ENCODE measurements at regions not wholly inside any gene's neighbourhood (a gene's known extent, or its start where the extent isn't known, plus 50 kb on each side); places are given as distances from the start of the nearest gene placed in this dataset.

DNA sequence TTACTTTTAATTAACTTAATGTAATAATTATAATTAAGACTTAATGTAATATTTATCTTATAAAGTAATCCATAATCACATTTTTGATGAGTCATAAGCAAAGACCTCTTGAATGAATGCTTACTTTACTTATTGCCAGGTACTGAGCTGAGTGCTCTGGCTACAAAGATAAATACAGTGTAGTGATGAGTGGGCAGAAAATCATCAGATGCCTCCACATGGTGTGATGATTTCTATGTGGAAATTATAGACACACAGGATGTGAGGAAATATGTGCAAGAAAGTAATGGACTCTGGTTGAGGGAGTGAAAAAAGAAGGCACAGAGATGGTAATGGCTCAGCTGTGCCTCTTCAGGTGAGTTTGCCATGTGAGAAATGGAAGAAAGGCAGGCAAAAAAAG is 422.6 kb upstream of the CD180 start:
- DNase-seq (ENCODE audit: low read depth), result no peak
- TF ChIP-seq, protein P1, sequence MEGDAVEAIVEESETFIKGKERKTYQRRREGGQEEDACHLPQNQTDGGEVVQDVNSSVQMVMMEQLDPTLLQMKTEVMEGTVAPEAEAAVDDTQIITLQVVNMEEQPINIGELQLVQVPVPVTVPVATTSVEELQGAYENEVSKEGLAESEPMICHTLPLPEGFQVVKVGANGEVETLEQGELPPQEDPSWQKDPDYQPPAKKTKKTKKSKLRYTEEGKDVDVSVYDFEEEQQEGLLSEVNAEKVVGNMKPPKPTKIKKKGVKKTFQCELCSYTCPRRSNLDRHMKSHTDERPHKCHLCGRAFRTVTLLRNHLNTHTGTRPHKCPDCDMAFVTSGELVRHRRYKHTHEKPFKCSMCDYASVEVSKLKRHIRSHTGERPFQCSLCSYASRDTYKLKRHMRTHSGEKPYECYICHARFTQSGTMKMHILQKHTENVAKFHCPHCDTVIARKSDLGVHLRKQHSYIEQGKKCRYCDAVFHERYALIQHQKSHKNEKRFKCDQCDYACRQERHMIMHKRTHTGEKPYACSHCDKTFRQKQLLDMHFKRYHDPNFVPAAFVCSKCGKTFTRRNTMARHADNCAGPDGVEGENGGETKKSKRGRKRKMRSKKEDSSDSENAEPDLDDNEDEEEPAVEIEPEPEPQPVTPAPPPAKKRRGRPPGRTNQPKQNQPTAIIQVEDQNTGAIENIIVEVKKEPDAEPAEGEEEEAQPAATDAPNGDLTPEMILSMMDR (IDR thresholded peaks at IDR 0.05; ENCODE audit: insufficient read depth, low read depth, low read length), result no peak
- no peak overlapping the region for H3K4me3 ChIP-seq (ENCODE audit: low read depth, low read length)

DNA sequence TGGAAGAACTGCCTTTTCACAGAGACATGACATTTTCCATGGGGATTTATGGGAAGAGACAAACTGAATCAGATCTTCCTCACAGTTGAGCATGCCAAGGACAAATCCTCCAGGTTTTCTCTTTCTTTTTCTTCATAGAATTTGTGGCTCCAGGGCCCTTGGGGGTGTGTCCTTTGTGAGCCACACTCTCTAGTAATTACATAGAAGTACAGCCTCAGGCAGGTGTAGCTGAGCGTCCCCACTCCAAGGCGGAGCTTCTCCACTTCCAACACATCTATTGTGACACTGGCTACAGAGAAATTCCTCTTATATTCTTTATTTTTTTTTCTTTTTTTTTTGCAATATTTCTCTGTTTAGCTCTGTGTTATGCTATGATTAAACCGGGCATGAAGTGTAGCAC is 420.5 kb upstream of the CD180 start:
- DNase-seq (ENCODE audit: low read depth), result no peak
- TF ChIP-seq, protein P1 (IDR thresholded peaks at IDR 0.05; ENCODE audit: insufficient read depth, low read depth, low read length), result no peak
- H3K4me3 ChIP-seq (ENCODE audit: low read depth, low read length), result no peak overlapping the region

DNA sequence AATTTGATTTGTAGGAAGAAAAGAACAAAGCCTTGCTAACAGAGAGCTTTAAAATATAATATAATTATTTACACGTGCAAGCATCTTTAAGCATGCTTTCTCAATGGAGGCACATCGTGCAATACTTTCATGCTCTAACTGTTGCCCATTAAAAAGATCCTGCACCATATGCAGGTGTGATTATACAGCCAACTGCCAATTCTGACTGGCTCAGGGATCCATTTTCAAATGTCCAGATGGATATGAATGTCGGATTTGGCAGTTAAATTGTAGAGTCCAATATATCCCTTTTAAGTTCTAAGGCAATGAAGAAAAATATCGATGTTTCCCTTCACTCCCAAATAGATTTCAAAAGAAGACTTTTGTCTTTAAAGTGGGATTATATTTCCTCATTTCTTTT is 416.4 kb upstream of the CD180 start:
- H3K4me3 ChIP-seq (ENCODE audit: low read depth, low read length), result no peak overlapping the region
- TF ChIP-seq, protein P1 (IDR thresholded peaks at IDR 0.05; ENCODE audit: insufficient read depth, low read depth, low read length), result no peak
- no peak for DNase-seq (ENCODE audit: low read depth)

DNA sequence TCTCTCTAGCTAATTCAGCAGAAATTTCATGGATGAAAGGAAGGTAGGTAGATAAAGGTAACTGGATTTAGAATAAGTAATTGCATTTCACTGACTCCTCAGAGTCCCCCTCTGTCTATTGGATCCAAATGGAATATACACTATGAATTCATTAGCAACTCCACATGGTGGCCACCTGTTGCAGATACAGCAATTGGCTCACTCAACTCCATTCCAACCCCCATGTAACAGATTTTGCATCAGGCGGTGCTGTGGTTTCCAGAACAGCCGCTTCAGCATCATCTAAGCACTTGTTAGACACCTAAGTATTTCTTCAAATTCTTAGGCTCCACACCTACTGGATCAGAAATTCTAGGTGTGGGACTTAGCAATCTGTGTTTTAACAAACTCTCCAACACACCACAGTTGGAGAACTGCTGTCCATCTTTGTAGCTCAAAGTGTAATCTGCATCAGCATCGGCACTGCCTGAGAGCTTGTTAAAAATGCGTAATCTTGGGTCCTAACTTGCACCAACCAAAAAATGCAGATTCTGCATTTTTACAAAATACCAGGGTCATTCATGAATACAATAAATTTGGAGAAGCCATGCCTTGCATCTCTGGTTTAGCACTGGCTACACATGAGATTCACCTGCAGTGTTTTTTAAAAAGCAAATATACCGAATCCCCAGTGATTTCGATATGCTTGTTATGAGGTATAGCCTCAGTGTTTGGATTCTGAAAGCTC is 413.8 kb upstream of the CD180 start:
- DNase-seq (ENCODE audit: low read depth), result no peak
- TF ChIP-seq, protein P1 (IDR thresholded peaks at IDR 0.05; ENCODE audit: insufficient read depth, low read depth, low read length), result no peak
- no peak overlapping the region for H3K4me3 ChIP-seq (ENCODE audit: low read depth, low read length)

DNA sequence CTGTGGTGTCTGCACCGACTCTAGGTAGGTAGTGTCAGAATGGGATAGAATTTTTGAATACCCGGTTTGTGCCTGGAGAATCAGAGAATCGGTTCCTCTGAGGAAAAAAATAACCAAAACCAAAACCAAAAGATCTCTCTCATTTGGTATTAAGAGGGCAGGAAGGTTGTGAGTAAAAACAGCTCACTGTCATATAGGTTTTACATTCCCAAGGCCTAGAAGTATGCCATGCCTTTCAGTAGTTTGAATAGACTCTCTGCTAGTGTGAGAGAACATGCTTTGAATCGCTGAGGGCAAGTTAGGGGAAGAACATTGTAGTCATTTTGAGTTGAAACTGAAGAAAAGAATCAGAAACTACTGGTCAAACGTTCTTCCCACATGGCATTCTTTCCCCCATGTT is 411.4 kb upstream of the CD180 start:
- DNase-seq (ENCODE audit: low read depth), result no peak
- no peak overlapping the region for H3K4me3 ChIP-seq (ENCODE audit: low read depth, low read length)
- TF ChIP-seq, protein P1 (IDR thresholded peaks at IDR 0.05; ENCODE audit: insufficient read depth, low read depth, low read length), result no peak

DNA sequence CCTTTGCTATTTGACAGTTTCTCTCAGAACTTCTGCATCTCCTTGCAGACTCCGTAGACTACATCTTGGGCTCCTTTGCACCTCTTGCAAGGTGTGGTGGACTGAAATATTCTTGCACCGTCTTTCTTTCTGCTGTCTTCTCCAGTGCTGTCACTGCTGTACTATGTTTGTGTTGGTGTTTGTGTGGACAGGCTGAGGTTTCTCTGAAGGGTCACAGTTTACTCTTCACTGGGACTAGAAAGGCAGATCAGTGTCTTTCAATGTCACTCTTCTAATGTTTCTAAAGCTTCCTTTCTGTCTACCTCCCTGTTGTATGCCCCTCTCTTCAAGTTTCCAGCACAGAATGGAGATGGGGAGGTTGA is 410.0 kb upstream of the CD180 start:
- DNase-seq (ENCODE audit: low read depth), result no peak
- TF ChIP-seq, protein P1 (IDR thresholded peaks at IDR 0.05; ENCODE audit: insufficient read depth, low read depth, low read length), result no peak
- H3K4me3 ChIP-seq (ENCODE audit: low read depth, low read length), result no peak overlapping the region
